ENCODE measurements at regions not wholly inside any gene's neighbourhood (a gene's known extent, or its start where the extent isn't known, plus 50 kb on each side); places are given as distances from the start of the nearest gene placed in this dataset.

- TF ChIP-seq POLR2A (IDR thresholded peaks at IDR 0.05), result no peak
- TF ChIP-seq, protein P1, sequence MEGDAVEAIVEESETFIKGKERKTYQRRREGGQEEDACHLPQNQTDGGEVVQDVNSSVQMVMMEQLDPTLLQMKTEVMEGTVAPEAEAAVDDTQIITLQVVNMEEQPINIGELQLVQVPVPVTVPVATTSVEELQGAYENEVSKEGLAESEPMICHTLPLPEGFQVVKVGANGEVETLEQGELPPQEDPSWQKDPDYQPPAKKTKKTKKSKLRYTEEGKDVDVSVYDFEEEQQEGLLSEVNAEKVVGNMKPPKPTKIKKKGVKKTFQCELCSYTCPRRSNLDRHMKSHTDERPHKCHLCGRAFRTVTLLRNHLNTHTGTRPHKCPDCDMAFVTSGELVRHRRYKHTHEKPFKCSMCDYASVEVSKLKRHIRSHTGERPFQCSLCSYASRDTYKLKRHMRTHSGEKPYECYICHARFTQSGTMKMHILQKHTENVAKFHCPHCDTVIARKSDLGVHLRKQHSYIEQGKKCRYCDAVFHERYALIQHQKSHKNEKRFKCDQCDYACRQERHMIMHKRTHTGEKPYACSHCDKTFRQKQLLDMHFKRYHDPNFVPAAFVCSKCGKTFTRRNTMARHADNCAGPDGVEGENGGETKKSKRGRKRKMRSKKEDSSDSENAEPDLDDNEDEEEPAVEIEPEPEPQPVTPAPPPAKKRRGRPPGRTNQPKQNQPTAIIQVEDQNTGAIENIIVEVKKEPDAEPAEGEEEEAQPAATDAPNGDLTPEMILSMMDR (IDR thresholded peaks at IDR 0.05), result no peak
Observed at GRCh38 chr17:77563439-77564102, 394.9 kb upstream of the TNRC6C start.

Measured in vagina (tissue), 2 donors.